GM21381 (cell line): ENCODE measurements at regions not wholly inside any gene's neighbourhood (a gene's known extent, or its start where the extent isn't known, plus 50 kb on each side); places are given as distances from the start of the nearest gene placed in this dataset.

Experiments used
- ATAC-seq: cut with Tn5 transposase; IDR thresholded peaks from one replicate; pipeline ENCODE4 v1.9.1; 2021; ENCODE audit warnings: mild to moderate bottlenecking, moderate library complexity; ENCODE audit not compliant: unreplicated experiment

- no peak for ATAC-seq
Observed at GRCh38 chr3:23073724-23074305, 129.3 kb upstream of the UBE2E2 start.

GRCh38 chr3:23075496-23075895 lies 127.6 kb upstream of the UBE2E2 start:
- ATAC-seq: no peak

- no peak for ATAC-seq
Observed at GRCh38 chr3:23076437-23076836, 126.7 kb upstream of the UBE2E2 start.

DNA sequence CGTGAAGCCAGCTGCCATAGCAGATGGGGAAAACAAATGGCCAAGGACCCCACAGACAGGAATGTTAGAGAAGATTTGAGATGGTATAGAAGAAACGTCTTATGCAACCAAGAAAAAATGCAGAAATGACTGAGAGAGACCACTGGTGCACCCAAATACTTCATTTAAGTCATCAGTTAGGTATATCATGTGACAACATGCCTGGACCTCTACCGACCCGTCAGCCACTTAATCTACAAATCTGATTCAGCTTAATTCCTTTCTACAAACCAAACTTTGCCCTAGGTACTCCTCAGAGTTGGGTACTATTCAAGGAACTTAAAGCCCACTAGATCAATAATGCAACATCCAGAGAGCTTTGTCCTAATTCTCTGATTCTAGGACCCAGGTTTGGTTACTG lies 126.0 kb upstream of the UBE2E2 start:
- no peak for ATAC-seq

DNA sequence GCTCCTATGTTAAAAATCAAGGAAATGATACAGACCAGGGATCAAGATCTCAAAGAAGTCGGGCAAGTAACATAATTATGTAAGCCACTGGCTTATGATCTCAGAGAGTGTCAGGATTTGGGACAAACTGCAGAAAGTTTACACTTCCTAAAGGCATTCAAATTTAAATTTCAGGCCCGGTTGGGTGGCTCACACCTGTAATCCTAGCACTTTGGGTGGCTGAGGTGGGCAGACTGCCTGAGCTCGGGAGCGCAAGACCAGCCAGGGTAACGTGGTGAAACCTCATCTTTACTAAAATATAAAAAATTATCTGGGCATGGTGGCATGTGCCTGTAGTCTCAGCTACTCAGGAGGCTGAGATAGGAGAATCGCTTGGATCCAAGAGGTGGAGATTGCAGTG lies 124.4 kb upstream of the UBE2E2 start:
- no peak for ATAC-seq

GRCh38 chr3:23079976-23080375 lies 123.2 kb upstream of the UBE2E2 start:
- no peak for ATAC-seq

- no peak for ATAC-seq
Observed at GRCh38 chr3:23083701-23084100, 119.4 kb upstream of the UBE2E2 start.

GRCh38 chr3:23084367-23084766 lies 118.8 kb upstream of the UBE2E2 start:
- no peak for ATAC-seq

DNA sequence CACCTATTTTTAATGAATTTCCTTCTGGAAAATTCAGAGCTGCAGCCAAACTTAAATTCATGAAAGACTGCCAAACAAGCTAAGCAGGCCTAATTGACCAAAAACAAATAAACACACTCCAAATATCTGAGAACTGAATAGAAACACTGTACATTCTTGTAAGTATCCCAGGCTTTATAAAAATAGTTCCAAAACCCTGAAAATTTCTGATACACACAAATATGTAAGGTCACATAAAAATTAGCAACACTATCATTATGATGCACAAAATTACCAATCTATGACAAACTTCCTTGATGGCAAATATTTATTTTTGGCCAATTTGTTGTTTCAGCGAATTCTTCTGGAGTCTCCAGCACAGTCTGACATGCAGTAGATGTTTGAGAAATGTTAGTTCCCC lies 117.9 kb upstream of the UBE2E2 start:
- no peak for ATAC-seq

GRCh38 chr3:23086331-23086730 lies 116.8 kb upstream of the UBE2E2 start:
- no peak for ATAC-seq

DNA sequence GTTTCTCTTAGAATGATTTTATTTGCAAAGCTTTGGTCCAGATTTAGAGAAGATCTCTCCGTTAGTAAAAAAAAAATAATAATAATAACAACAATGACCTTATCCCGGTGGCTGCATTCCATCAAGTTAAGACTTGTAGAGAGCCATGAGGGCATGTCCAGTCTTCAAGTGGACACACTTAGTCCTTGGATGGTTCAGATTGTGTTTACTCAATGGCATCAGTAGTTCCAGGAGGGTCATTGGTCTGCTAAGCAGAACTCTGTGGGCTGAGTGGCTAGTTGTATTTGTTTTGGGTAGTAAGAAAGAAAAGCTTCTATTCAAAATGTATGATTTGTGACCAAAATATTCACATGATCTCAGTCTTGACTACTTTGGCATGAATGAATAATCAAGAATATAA lies 116.3 kb upstream of the UBE2E2 start:
- no peak for ATAC-seq

GRCh38 chr3:23094412-23094811 lies 108.7 kb upstream of the UBE2E2 start:
- no peak for ATAC-seq

- ATAC-seq: no peak
Observed at GRCh38 chr3:23094890-23095462, 108.2 kb upstream of the UBE2E2 start.

GRCh38 chr3:23096041-23096440 lies 107.1 kb upstream of the UBE2E2 start:
- no peak for ATAC-seq

GRCh38 chr3:23099021-23099420 lies 104.1 kb upstream of the UBE2E2 start:
- no peak for ATAC-seq

GRCh38 chr3:23099677-23100076 lies 103.5 kb upstream of the UBE2E2 start:
- ATAC-seq: no peak

DNA sequence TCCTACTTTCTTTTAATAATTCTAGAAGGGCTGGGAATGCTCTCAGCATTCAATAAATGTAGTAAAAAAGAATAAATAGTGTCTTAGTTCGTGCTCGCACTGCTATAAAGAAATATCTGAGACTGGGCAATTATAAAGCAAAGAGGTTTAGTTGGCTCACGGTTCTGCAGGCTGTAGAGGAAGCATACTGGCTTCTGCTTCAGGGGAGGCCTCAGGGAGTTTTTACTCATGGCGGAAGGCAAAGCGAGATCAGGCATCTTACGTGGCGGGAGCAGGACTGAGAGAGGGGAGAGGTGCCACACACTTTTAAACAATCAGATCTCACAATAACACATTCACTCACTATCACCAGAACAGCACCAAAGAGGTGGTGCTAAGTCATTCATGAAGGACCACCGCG lies 103.0 kb upstream of the UBE2E2 start:
- ATAC-seq: no peak

- no peak for ATAC-seq
Observed at GRCh38 chr3:23103764-23104163, 99.4 kb upstream of the UBE2E2 start.

DNA sequence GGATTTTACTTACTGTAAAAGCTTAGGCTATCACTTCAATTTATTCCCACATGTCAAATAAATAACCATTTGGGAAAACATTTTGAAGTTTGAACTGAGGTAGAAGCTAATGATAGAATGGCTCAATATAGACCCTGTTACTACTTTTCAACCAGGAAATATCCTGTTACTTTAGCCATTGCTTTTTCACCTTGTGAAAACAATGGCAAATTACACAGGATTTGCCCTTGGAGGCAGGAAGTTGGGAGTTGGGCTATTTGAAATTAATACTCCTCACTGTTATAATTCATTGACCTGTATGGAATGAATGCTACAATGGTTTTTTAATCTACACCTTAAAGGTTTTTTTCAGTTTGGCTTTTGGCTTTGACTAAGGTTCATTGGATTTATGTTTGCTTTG lies 98.1 kb upstream of the UBE2E2 start:
- no peak for ATAC-seq

- ATAC-seq: no peak
Observed at GRCh38 chr3:23106666-23107065, 96.5 kb upstream of the UBE2E2 start.

DNA sequence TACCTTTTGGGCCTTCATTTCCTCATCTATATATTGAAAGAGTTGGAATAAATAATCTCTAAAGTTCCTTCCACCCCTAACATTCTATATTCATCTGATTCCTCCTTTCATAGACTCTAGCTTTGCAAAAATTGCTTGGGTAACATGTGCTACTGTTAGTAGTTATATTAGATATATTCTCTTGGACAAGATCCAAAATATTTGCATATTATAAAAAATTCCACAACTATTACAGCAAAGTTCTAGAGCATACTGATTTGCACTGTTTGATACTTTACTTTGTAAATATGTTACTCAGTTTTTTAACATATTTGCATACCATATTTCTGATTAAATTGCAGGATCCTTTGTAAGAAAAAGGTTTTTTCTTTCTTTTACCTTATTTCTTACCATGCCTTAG lies 95.9 kb upstream of the UBE2E2 start:
- no peak for ATAC-seq

- ATAC-seq: no peak
Observed at GRCh38 chr3:23108451-23109057, 94.6 kb upstream of the UBE2E2 start.

GRCh38 chr3:23111286-23111685 lies 91.8 kb upstream of the UBE2E2 start:
- no peak for ATAC-seq
